NOMO-1 (cell line): ENCODE measurements at regions not wholly inside any gene's neighbourhood (a gene's known extent, or its start where the extent isn't known, plus 50 kb on each side); places are given as distances from the start of the nearest gene placed in this dataset.
"Not testable (repeated sequence)": the region's sequence is repeated elsewhere in the genome, so short reads cannot be mapped to it uniquely, and the experiment has no call there.

Source experiments
- DNase-seq, 2 experiments: peaks; one replicate each; lab custom pipeline; 2025; ENCODE audit not compliant: unreplicated experiment in 2 of 2; lab: John Stamatoyannopoulos, UW

- DNase-seq = no peak
These were observed 137.9 kb upstream of the BASP1 start for GRCh38 chr5:17079562-17079961.

DNA sequence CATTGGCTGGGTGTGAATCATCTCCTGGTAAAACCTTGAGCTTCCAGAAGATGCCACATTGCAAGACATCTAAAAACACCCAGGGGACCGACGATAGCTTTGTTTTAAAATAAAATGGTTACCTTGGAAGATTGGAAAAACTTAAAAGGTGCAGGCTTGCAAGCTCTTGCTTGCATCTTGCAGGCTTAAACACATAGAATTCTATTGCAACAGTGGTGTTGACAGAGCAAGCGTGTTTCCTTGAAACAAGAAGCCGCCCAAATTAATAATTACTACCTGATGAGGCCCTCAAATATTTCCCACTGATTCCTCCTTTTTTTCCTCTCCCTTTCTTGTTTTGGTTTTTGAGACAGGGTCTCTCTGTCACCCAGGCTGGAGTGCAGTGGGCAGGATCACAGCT lies 137.1 kb upstream of the BASP1 start:
- DNase-seq = no peak

GRCh38 chr5:17081142-17081541 lies 136.3 kb upstream of the BASP1 start:
- DNase-seq = no peak

DNA sequence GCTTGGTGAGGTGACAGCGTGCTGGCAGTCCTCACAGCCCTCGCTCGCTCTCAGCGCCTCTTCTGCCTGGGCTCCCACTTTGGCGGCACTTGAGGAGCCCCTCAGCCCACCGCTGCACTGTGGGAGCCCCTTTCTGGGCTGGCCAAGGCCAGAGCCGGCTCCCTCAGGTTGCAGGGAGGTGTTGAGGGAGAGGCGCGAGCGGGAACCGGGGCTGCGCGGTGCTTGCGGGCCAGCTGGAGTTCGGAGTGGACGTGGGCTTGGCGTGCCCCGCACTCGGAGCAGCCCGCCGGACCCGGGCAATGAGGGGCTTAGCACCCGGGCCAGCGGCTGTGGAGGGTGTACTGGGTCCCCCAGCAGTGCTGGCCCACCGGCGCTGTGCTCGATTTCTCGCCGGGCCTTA lies 134.2 kb upstream of the BASP1 start:
- DNase-seq = not testable (repeated sequence)

DNA sequence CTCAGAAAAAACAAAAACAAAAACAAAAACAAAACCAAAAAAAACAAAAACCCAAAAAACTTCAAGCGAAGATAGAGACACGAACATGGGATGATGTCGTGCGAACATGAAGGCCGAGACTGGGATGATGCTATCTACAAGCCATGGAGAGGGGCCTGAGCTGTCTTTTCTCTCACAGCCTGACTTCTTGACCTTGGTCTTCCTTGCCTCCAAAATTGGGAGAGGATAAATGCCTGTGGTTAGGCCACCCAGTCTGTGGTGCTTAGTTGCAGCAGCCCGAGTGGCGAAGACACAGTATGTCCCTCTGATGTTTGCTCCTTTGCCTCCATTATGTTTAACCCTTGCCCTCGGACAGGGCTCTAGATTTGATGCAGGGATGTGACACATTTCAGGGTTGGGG lies 130.4 kb upstream of the BASP1 start:
- no peak for DNase-seq

DNA sequence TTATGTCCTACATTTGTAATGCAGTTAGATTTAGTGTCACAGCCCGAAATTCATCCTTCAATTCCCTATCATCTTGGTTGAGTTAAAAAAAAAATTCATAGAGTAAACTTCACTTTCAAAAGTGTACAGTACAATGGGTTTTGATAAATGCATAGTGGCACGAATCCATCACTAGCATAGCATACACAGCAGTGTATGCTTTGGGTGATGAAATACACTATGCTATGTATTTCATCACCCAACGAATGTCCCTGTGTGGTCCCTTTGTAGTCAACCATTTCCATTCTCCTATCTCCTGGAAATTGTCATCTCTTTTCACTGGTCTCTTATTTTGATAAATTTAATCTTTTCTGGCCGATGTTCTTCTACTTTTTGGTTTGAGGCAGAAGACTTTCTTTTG lies 129.4 kb upstream of the BASP1 start:
- DNase-seq = no peak

GRCh38 chr5:17089001-17089400 lies 128.4 kb upstream of the BASP1 start:
- no peak for DNase-seq

- no peak for DNase-seq
These were observed 127.7 kb upstream of the BASP1 start for GRCh38 chr5:17089690-17090089.

DNA sequence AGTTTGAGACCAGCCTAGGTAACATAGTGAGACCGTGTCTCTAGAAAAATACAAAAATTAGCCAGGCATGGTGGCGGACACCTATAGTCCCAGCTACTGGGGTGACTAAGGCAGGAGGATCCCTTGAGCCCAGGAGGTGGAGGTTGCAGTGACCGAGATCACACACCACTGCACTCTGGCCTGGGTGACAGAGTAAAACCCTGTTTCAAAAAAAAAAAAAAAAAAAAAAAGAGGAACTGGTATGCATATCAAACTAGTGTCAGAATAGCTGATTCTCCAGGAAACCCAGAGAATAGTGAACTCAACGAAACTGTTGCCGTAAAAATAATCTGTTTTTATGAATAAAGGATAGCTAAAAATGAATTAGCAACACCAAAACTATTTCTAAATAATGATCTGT lies 126.6 kb upstream of the BASP1 start:
- peak in 1 of 2 experiments; percentile 17 for DNase-seq

DNA sequence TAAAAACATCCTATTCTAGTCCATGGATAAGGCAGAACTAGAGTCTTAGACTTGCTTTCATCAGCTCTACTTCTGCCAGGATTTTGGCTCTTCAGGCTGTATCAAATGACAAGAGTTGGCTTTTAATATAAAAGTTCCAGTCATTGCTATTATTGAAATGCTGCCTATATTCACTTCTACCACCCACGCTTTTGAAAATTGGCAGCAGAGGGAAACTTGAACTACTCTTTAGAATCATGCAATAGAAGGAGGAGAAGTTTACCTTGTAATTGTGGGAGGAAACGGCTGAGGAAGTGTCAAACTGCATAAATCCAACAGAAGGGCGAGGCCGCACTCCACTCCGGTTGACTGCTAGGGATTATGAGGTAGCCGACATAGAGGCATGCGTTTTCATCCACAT lies 122.6 kb upstream of the BASP1 start:
- DNase-seq = peak; percentile 33 to 53

GRCh38 chr5:17096952-17097695 lies 120.3 kb upstream of the BASP1 start:
- no peak for DNase-seq

GRCh38 chr5:17099946-17100345 lies 117.5 kb upstream of the BASP1 start:
- no peak for DNase-seq

- no peak for DNase-seq
These were observed 114.0 kb upstream of the BASP1 start for GRCh38 chr5:17103461-17103860.

DNA sequence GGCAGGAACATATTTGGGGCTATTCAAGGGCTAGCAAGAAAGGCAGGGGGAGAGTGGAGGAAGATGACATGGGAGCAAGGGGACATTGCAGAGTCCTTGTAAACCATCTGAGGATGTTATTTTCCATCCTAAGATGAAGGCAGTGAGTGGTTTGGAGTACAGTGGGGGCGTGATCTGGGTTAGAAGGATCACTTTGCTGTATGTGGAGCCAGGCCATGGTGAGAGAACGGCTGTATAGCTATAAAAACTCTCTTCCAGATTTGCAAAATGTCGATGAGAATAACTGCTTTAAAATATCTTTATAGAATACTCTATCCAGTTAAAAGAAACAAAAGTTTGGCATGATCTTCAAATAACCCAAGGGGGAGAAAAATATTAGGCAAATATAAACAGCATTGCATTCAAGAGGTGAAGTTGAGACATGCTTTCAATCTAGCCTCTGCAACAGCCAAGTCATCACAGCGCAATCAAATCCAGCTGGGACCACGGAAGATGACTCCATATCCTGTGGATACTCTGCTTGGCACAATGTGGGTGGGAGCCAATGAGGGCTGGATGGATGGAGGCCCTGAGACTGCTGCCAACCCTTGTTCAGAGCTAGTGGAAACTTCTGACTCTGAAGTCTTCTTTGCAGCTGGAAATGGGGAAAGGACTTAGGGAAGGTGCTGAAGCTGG lies 111.5 kb upstream of the BASP1 start:
- DNase-seq = no peak

GRCh38 chr5:17106521-17106920 lies 110.9 kb upstream of the BASP1 start:
- DNase-seq = no peak

GRCh38 chr5:17112091-17112716 lies 105.2 kb upstream of the BASP1 start:
- not testable (repeated sequence) for DNase-seq

DNA sequence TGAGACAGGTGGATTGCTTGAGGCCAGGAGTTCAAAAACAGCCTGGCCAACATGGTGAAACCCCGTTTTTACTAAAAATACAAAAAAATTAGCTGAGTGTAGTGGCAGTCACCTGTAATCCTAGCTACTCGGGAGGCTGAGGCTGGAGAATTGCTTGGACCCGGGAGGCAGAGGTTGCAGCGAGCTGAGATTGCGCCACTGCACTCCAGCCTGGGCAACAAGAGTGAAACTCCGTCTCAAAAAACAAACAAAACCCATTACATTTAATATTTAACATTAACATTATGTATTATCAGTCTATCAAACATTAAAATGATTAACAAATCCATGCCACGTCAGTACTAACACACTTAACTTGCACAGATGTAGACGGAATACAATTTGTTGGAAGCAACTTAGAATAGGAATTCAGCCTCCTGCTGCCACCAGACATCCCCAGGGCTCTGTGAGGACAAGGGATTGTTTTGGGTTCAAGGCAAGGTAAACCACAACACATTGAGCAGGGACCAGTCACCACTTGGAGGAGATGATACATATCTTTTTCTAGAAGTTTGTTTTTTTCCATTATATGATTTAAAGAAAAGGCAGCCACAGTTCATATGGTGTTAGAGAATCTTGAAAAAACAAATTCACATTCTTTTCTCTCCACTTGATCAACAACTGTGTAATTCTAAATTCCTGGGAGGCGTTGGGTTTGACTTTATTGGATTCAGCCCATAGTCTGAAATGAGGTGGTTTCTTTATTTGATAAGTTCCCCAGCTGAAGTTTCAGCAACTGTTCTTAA lies 104.1 kb upstream of the BASP1 start:
- DNase-seq = no peak

GRCh38 chr5:17114233-17114632 lies 103.2 kb upstream of the BASP1 start:
- no peak for DNase-seq

DNA sequence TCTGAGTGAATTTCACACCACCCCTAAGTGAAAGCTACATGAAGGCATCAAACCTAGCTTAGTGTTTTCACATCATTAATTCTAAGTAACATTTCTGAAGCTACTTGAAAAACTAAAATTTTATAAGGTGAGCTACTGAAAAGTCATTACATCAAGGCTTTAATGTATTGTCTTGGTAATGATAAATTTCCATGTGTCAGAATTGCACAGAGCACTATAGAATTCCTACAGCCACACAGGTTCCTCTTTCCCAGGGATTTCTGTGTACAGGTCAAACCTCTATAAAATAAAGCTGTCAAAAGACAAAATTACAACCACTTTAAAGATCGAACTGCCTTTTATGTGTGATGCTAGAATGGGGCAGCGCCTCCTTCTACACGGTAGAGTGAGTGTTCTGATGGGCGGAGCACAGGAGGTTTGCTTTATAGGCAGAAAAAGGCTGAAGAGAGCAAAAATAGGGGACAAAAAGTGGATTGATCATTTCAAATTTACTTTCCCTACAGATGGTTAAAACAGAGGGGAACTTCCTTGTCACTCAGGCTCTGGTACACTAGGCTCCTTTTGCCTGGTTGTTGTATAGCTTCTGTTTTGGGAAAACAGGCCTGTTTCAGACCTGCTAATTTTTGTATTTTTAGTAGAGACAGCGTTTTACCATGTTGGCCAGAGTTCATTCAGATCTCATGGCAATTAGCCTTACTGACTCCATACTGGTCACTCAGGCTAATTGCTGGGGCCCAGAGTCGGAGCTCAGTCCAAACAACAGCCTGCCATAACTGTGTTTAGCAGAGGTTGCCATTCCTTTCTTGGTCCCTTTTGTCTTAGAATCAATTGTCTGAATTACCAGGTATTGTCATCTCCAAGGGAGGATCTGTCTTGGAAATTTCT lies 102.5 kb upstream of the BASP1 start:
- DNase-seq = no peak

- no peak for DNase-seq
These were observed 101.6 kb upstream of the BASP1 start for GRCh38 chr5:17115855-17116254.
